ENCODE measurements at regions not wholly inside any gene's neighbourhood (a gene's known extent, or its start where the extent isn't known, plus 50 kb on each side); places are given as distances from the start of the nearest gene placed in this dataset.
"Not testable (repeated sequence)": the region's sequence is repeated elsewhere in the genome, so short reads cannot be mapped to it uniquely, and the experiment has no call there.

DNA sequence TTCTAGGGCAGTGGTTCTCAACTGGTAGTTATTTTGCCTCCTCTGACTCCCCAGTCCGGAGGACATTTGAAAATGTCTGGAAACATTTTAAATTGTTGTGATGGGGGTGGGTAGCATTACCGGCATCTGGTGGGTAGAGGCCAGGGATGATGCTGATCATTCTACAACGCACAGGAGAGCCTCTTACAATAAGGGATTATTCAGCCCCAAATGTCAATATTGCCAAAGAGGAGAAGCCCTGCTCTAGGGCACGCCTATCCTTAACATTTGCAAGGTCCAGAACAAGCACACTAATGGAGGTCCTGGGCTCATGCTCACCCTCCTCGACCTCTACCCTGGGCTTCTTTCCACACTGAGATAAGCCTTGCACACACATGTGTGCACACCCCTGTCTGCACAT, 106.4 kb downstream of the MINAR1 start:
- DNase-seq (ENCODE audit: low read depth in 4 of 4, low spot score in 3 of 4), result no peak

DNA sequence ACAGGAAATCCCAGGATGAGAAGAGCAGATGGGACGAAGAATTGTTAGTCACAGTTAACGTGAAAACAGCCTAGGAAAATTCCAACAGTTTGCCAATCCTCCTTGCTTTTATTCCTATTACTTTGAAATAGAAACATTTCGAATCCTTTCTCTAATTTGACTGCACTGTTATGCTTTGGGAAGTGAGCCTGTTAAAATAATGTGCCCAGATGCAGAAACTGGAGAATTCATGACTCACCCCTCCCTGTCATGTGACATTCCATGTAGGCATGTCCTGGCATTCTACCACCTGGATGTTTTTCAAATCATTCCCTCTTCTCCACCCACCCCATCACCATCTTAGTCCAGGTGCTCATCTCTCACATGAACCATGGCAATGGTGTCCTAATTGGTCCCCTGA, 107.3 kb downstream of the MINAR1 start:
- no peak for DNase-seq (ENCODE audit: low read depth in 4 of 4, low spot score in 3 of 4)

DNA sequence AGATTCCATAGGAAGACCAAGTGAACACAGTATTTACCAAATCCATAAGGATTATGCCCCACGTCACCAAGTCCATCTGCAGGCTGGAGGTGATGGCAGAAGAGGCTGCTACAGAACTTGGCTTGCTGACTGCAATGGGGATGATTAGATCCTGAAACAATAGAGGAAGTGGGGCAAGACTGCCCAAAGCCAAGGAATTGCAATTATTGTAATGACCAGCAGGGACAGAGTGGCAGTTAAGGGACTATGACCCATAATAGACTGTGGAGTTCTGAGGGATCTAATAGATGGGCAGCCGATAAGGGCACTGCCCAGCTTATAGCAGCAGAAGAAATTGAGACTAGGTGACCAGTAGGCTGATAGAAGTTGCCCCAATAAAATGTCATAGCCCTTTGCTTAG, 108.4 kb downstream of the MINAR1 start:
- no peak for DNase-seq (ENCODE audit: low read depth in 4 of 4, low spot score in 3 of 4)

DNA sequence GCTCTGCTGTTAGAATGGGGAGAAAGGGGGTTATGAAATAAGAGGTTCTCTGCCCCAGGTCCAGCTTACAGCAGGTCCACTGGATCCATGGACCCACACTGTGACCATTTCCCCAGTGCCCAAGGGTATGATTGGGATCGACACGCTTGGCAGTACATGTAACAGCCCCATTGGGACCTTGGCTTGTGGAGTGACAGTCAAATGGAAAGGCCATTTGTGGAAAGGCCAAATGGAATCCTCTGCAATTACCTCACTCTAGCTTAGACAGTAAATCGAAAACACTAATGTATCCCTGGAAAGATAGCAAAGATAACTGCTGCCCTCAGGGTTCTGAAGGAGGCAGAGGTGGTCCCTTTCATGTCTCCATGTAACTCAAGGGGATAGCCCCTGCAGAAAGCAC, 109.1 kb downstream of the MINAR1 start:
- no peak for DNase-seq (ENCODE audit: low read depth in 4 of 4, low spot score in 3 of 4)

DNA sequence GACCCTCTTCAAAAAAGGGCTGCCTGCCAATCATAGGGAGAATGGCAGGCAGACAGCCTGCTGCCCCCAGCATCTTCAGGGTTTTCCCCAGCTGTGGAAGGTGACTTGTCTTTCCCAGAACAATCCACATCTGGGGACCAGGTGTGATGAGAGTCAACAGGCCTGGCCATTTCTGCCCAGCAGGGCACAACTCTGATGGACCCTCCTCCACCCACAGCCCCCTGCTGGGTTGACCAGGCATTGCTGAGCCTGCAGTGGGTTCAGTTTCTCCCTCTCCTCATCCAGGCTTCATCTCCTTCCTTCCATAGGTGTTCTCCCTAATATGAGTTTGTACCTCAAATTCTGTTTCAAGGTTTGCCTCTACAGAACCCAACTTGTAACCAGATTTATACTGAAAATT, 111.0 kb downstream of the MINAR1 start:
- no peak for DNase-seq (ENCODE audit: low read depth in 4 of 4, low spot score in 3 of 4)

DNA sequence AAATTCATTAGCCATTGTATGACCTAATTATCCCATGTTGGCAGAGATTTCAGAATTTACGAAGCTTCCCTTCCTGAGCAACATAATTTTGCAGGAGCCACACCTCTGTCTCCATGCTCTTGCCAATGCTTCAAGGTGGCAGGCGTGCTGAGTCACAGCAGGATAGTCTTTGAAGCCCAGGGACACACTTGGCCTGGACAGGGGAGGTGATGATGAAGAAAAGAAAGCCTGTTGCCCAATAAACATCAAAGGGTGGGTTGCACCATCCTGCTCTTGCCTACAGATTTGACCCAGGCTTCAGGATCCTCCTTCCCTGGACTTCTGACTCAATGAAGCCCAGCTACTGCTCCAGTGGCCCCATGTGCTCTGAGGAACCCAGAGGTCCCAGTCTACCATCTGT, 117.1 kb downstream of the MINAR1 start:
- DNase-seq (ENCODE audit: low read depth in 4 of 4, low spot score in 3 of 4), result no peak

DNA sequence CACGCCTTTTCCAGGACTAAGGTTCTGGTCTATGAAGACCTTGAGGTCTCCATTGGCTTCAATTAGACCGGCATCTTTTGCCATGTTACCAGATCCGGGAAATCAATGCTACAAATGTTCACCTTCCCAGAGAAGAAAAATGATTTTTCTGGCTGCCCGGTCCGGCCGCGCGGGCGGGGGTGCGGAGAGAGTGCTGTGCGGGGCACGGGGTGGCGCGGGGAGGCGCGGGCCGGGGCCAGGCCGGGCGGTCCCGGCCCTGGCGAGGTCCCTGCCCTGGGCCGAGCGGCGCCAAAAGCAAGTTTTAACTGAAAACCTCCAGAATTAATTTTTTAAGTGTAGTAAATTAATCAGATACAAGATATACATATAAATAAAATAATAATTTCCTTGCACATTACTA, 128.2 kb downstream of the MINAR1 start:
- DNase-seq (ENCODE audit: low read depth in 4 of 4, low spot score in 3 of 4), result no peak

DNA sequence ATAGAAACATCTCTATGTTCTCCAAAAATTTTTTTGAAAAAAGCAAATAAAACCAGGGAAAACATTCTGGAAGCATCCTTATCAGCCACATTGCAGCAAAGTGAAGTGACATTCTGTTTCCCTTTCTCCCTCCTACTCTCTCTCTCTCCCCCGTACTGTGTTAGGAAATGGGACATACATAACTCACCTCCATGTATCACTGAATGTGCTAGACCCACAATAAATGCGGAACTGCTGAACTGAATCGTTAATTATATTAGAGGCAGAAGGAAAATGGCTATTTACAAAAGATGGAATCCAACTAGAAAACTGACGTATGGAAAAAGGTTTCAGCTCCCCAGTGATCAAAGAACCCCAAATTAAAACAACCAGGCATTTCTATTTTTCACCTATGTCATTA, 129.8 kb downstream of the MINAR1 start:
- DNase-seq (ENCODE audit: low read depth in 4 of 4, low spot score in 3 of 4), result peak in 3 of 4 donors; percentile 0 to 7 (median 2)

DNA sequence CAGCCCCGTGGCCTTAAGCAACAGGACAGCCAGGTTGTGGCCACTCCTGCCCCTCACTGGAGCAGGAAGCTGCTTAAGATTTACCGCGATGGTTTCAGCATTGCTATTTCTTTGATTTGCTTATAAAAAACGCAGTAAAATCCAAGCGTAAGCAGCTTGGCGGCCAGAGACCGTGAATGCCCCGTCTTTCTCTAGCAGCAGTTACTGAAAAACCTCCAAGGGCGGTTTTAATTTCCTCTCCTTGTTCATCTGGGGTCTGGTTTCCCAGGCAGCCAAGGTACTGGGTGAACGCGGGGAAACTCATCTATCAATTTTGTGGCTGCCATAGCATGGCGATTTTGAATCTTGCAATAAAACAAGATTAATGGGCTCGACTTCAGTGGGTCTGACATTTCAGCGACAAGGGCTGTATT, 130.3 kb downstream of the MINAR1 start:
- DNase-seq (ENCODE audit: low read depth in 4 of 4, low spot score in 3 of 4), result peak; percentile 12 to 25 (median 16)

DNA sequence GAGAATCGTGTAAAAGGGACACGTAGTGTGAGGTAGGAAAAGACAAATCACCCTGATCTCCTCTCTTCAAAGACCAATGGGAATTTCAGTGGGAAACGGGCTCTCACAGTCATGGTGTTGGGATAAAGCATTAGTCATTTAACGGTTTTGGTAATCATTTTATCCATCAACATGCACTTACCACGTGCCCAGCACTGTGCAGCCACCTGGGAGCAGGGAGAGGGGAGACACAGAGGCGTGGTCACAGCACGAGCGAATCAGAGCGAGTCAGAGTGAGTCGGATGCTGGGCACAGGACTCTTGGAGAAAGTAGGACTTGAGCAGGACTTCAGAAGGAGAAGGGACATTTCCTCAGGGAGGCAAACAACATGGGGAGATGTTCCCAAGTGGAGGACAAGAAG, 130.8 kb downstream of the MINAR1 start:
- no peak for DNase-seq (ENCODE audit: low read depth in 4 of 4, low spot score in 3 of 4)

DNA sequence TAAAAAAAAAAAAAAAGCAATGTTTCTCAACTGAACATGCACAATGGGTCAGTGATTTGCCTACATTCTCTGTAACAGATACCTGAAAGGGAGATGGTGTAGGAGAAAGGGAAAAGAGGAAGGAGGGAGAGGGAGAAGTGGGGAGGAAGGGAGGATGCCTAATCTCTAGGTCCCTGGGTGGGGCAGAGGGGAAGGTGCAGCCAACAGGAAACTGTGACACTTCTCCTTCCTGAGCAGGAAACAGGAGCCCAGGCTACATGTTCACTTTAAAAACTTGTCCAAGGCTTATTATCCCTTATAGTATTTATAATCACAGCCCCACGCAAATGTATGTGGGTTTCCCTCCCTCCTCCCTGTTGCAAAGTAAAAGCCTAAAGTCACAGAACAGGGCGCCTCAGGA, 137.9 kb downstream of the MINAR1 start:
- DNase-seq (ENCODE audit: low read depth in 4 of 4, low spot score in 3 of 4), result no peak

DNA sequence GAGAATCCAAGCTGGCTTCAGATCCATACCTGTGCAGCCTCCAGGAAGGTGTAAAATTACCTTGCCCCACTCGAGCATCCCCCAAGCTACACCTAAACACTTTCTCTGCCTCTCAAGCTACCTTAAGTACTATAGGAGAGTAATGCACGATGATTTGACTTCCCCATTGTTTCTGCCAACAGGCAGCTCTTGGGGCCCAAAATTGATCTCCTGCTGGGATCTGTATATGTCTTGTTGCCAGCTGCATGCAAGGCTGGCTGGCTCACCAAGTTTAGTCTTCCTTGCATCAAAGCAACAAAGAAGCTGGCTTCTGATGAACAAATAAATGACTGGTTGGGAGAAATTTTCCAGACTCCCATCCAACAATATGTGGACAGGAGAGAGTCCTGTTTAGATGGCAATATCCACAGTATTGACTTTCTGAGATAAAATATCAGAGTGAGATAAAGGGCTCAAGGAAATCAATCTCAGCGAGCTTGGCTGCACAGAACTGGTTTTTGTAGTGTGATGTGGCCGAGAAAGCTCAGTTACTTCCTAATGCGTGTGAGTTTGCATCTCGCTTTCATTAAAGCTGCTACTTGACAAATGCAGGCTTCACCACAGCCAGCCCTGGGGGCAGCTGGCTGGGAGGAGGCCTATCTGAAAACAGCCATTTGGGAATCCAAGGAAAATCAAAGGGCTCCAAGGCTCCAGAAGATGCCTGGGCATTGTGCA, 140.7 kb downstream of the MINAR1 start:
- DNase-seq (ENCODE audit: low read depth in 4 of 4, low spot score in 3 of 4), result no peak

DNA sequence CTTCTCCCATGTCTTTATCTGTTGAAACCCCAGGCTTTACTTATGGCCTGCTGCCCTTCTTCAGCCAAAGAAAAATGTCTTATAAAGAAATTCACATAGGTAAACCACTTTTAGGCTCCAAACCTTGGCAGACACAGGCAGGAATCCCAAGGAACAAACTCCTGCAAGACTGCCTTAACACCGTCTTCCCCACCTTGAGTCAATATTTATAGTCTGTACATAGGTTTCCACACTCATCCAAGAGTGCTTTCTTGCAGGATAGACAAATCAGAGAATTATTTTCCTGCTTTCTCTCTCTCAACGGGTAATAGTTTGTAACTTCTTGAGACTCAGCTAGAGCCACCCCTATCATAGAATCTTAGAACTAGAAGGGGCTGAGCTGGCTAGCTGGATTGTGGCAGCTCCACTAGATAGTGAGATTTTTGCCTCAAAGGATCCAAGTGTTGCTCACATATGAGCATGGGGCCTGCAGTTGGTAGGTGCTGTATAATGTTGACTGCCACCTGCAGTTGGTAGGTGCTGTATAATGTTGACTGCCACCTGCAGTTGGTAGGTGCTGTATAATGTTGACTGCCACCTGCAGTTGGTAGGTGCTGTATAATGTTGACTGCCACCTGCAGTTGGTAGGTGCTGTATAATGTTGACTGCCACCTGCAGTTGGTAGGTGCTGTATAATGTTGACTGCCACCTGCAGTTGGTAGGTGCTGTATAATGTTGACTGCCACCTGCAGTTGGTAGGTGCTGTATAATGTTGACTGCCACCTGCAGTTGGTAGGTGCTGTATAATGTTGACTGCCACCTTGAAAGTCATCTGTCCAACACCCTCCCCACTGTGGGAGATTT, 142.5 kb downstream of the MINAR1 start:
- not testable (repeated sequence) for DNase-seq (ENCODE audit: low read depth in 4 of 4, low spot score in 3 of 4)

DNA sequence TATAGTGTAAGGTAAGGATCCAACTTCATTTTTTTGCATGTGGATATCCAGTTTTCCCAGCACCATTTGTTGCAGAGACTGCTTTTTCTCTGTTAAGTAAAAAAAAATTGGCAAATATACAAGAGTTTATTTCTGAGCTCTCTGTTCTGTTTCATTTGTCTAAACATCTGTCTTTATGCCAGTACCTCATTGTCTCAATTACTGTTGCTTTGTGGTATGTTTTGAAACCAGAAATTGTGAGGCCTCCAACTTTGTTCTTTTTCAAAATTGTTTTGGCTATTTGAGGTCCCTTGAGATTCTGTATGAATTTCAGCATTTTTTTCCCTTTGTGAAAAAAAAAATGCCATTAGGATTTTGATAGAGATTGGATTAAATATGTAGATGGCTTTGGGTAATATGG, 150.5 kb downstream of the MINAR1 start:
- no peak for DNase-seq (ENCODE audit: low read depth in 4 of 4, low spot score in 3 of 4)

DNA sequence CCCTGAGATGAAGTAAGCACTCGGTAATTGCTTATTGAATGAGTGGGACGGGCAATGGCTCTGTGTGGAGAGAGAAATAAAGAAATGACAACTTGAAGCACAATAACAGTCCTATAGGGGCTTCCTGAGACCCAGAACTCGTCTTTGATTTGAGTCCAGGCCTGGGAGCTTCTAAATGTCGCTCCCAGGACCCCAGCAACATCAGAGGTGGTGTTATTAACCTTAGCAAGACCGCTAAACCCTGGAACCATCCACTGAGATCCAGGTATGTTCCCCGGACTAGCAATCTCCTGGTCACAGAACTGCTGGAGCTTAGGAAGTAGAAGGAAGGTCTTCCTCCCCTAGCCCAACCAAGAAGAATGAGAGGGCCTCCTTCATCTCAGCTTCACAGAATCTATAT, 160.0 kb downstream of the MINAR1 start:
- DNase-seq (ENCODE audit: low read depth in 4 of 4, low spot score in 3 of 4), result no peak

DNA sequence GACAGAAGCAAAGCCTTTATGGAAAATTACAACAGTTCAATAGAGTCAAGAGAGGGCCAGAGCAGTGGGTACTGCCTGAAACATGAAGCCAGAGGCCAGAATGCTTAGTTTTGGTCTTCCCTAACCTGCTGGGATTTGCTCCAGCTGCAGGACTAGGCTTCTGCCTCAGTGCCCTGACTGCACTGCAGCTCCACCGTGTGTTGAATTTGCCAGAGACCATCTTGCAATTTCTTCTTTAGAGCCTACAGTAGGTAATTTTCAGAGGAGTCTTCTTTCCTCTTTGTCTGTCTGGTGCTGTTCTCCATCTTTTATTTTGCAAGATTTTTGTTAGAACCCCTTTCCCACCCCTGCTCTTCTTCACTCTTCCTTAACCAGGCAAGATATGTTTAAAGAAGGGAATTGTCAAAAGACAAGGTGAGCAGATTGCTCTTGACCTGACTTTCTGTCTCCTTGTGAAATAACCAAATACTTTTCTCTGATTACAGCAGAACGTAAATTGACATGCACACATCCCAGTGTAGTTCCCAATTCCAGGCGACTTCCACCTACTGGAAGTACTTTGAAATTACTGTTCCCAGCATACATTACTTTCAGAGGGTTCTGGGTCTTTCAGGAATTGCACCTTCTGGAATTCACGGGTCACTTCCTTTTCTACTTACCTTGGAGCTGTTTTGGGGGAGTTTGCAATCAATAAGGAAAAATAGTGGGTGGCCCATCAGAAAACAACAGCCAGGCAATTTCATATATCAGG, 161.2 kb downstream of the MINAR1 start:
- no peak for DNase-seq (ENCODE audit: low read depth in 4 of 4, low spot score in 3 of 4)

DNA sequence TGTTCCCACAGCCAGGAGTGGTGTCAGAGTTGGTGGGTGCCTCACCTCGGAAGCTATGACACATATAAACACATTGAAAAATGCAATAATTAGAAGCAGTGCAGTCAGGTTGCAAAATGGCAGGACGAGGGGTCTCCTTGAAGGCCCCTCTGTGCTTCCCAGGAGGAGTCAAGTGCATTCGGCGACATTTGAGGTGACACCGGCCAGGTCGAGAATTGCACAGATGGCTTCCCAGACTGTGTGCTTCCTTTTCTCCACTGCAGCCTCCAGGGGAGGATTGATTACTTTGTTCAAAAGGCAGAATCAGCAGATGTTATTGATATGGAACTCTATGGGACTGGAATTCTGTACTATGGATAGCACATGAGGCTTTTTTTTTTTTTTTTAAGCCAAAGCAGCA, 163.2 kb downstream of the MINAR1 start:
- no peak for DNase-seq (ENCODE audit: low read depth in 4 of 4, low spot score in 3 of 4)

DNA sequence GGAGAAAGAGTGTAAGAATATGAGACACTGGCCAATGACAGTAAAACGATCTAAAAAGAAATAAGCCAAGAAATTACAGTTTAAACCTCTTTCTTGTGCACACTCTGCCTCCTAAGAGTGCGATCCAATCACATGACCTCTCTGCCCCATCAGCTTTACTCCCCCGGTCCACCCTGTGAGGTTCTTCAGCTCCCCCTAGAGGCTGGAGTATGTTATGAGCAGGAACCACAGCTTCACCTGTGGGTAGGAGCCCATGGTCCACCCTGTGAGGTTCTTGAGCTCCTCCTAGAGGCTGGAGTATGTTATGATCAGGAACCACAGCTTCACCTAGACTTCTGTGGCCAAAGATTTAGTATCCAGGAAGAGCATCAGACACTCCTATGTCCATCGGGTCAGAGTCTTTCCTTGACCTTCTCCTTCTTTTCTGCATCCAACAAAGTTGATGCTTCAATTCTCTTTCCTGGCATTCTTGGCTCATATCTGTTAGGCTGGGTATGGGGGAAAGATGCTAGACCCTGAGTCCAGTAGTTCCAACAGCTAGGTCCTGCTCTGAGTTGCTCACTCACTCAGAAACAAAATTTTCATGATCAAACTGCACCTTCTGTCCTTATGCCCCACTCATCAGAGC, 164.0 kb downstream of the MINAR1 start:
- peak; percentile 13 to 42 (median 24) for DNase-seq (ENCODE audit: low read depth in 4 of 4, low spot score in 3 of 4)

DNA sequence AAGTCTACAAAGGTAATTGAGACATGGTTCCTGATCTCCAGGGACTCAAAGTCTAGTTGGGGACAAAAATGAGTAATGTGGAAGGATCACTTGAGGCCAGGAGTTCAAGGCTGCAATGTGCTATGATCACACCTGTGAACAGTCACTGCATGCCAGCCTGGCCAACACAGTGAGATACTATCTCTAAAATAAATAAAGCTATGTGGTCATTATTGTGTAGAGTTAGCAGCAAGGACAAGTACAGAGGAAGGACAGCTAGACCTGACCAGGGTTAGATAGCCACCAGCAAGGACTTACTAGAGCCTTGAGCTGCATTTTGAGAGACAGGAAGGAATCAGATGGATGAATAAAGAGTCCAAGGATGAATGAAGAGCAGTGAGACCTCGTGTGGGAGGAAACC, 166.5 kb downstream of the MINAR1 start:
- no peak for DNase-seq (ENCODE audit: low read depth in 4 of 4, low spot score in 3 of 4)

DNA sequence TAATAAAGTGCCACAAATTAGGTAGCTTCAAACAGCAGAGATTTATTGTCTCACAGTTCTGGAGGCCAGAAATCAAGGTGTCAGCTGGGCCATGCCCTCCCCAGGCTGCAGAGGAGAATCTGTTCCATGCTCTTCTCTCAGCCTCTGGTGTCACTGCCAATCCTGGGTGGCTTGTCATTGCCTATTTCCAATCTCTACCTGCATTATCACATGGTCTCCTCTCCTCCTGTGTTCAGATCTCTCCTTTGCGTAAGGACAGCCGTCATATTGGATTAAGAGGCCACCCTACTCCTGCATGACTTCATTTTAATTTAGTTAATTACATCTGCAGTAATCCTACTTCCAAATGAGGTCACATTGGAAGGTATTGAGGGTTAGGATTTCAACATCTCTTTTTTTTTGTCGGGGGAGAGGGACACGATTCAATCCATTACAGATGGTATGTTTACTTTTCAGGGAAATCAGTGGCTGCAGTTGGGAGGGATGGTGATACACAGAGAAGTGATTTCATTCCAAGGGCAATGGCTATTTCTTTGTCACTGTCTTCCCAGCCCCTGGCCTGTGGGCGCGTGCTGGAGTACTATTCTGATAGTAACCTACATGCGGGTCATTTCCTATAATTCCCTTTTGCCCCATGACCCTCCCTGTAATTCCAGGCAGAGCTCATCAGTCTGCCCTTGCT, 169.4 kb downstream of the MINAR1 start:
- no peak for DNase-seq (ENCODE audit: low read depth in 4 of 4, low spot score in 3 of 4)
